AG08396 (cell line): ENCODE measurements at regions not wholly inside any gene's neighbourhood (a gene's known extent, or its start where the extent isn't known, plus 50 kb on each side); places are given as distances from the start of the nearest gene placed in this dataset.

Experiments used
- DNase-seq: peaks from one replicate; pipeline ENCODE4 v3.0.0; 2012; ENCODE audit warnings: low spot score, mixed read lengths

GRCh38 chr10:131651674-131652437 lies 249.0 kb upstream of the PPP2R2D start:
- no peak for DNase-seq

GRCh38 chr10:131652438-131653139 lies 248.2 kb upstream of the PPP2R2D start:
- no peak for DNase-seq

- no peak for DNase-seq
Measured at GRCh38 chr10:131653140-131653539, 247.7 kb upstream of the PPP2R2D start.

- no peak for DNase-seq
Measured at GRCh38 chr10:131653554-131654470, 247.0 kb upstream of the PPP2R2D start.

GRCh38 chr10:131654471-131655087 lies 246.2 kb upstream of the PPP2R2D start:
- DNase-seq: no peak

- no peak for DNase-seq
Measured at GRCh38 chr10:131655101-131655849, 245.5 kb upstream of the PPP2R2D start.

- DNase-seq: no peak
Measured at GRCh38 chr10:131656009-131656408, 244.8 kb upstream of the PPP2R2D start.

- no peak for DNase-seq
Measured at GRCh38 chr10:131656431-131656841, 244.4 kb upstream of the PPP2R2D start.

- no peak for DNase-seq
Measured at GRCh38 chr10:131657318-131657984, 243.4 kb upstream of the PPP2R2D start.

GRCh38 chr10:131657985-131658330 lies 242.8 kb upstream of the PPP2R2D start:
- no peak for DNase-seq

GRCh38 chr10:131658476-131659110 lies 242.2 kb upstream of the PPP2R2D start:
- DNase-seq: no peak

- no peak for DNase-seq
Measured at GRCh38 chr10:131660427-131660826, 240.4 kb upstream of the PPP2R2D start.

GRCh38 chr10:131662851-131663250 lies 238.0 kb upstream of the PPP2R2D start:
- DNase-seq: no peak

- no peak for DNase-seq
Measured at GRCh38 chr10:131663351-131663750, 237.5 kb upstream of the PPP2R2D start.

- DNase-seq: no peak
Measured at GRCh38 chr10:131666091-131666490, 234.7 kb upstream of the PPP2R2D start.

GRCh38 chr10:131667047-131667446 lies 233.8 kb upstream of the PPP2R2D start:
- DNase-seq: no peak

GRCh38 chr10:131667561-131667960 lies 233.2 kb upstream of the PPP2R2D start:
- DNase-seq: no peak

GRCh38 chr10:131668903-131669302 lies 231.9 kb upstream of the PPP2R2D start:
- no peak for DNase-seq

GRCh38 chr10:131669838-131670237 lies 231.0 kb upstream of the PPP2R2D start:
- DNase-seq: no peak

- no peak for DNase-seq
Measured at GRCh38 chr10:131670341-131670740, 230.5 kb upstream of the PPP2R2D start.
